GM12878 (cell line): ENCODE measurements at regions not wholly inside any gene's neighbourhood (a gene's known extent, or its start where the extent isn't known, plus 50 kb on each side); places are given as distances from the start of the nearest gene placed in this dataset.

ENCODE experiments used
- ATAC-seq: fragments of 200-7000 bp; cut with Tn5 transposase; 3 replicates; pipeline ENCODE4 v1.9.1; 2020; ENCODE audit warnings: mild to moderate bottlenecking, moderate library complexity
- BruUV-seq: library from RNA; stranded (reverse); fragments of 400-500 nt; replicated peaks from 2 replicates; lab custom pipeline; 2021; lab: Mats Ljungman, UMichigan
- CTCF ChIA-PET: fragments of 300-600 bp; sonication (Branson Sonifier 250); formaldehyde crosslinking; extraction: SDS; loops from one replicate; lab custom pipeline; 2021; ENCODE audit warnings: inconsistent platforms; lab: Yijun Ruan, JAX
- POLR2A ChIA-PET: fragments of 350-600 bp; formaldehyde crosslinking; extraction: SDS; loops from one replicate; lab custom pipeline; 2021; ENCODE audit warnings: inconsistent platforms; lab: Charles Lee
- RAD21 ChIA-PET: fragments of 300-600 bp; sonication (Branson Sonifier 250); formaldehyde crosslinking; loops from one replicate; lab custom pipeline; 2023; ENCODE audit warnings: antibody characterized with exemption; ENCODE audit not compliant: unreplicated experiment; lab: Charles Lee
- SMC1A ChIA-PET: fragments of 300-600 bp; sonication (Branson Sonifier 250); formaldehyde crosslinking; loops from one replicate; lab custom pipeline; 2023; ENCODE audit not compliant: unreplicated experiment, uncharacterized antibody; lab: Charles Lee
- DNase-seq: peaks from one replicate; pipeline ENCODE4 v3.0.0-alpha.2; 2011; ENCODE audit warnings: low read depth, low spot score
- FAIRE-seq: peaks from 3 replicates; lab custom pipeline; 2011; peaks lifted over from hg19 to GRCh38; lab: Jason Lieb, UNC
- H2AFZ ChIP-seq: 2 replicates; pipeline ENCODE4 v1.6.0; 2011; ENCODE audit warnings: low read depth, low read length, control low read depth; ENCODE audit not compliant: control insufficient read depth
- H3K27ac ChIP-seq: 2 replicates; pipeline ENCODE4 v1.5.1; 2011; ENCODE audit warnings: control low read depth; ENCODE audit not compliant: control insufficient read depth, insufficient read depth
- H3K27me3 ChIP-seq, 2 experiments: replicated peaks in 1 of 2; 2 replicates each; pipeline versions ENCODE4 v1.6.0 to v1.6.1; 2011; ENCODE audit warnings: low read length in 1 of 2; ENCODE audit not compliant: control insufficient read depth in 2 of 2, insufficient read depth in 2 of 2
- H3K36me3 ChIP-seq, 2 experiments: 2 replicates each; pipeline ENCODE4 v1.5.1; 2011; ENCODE audit warnings: low read length in 1 of 2; ENCODE audit not compliant: control insufficient read depth in 2 of 2, insufficient read depth in 2 of 2
- H3K4me1 ChIP-seq: 2 replicates; pipeline ENCODE4 v1.6.1; 2011; ENCODE audit warnings: mild to moderate bottlenecking, low read length, moderate library complexity, mixed read lengths; ENCODE audit not compliant: control insufficient read depth, insufficient read depth
- H3K4me2 ChIP-seq: 2 replicates; pipeline ENCODE4 v1.6.0; 2011; ENCODE audit warnings: control low read depth; ENCODE audit not compliant: control insufficient read depth, insufficient read depth
- H3K4me3 ChIP-seq: fragments of 200-600 bp; sonication (generic); 2 replicates; pipeline ENCODE4 v1.5.1; 2016
- H3K79me2 ChIP-seq: 2 replicates; pipeline ENCODE4 v1.6.0; 2011; ENCODE audit warnings: low read length; ENCODE audit not compliant: control insufficient read depth, insufficient read depth
- H3K9ac ChIP-seq: 2 replicates; pipeline ENCODE4 v1.8.0; 2011; ENCODE audit warnings: low read length, control low read depth, mixed read lengths; ENCODE audit not compliant: control insufficient read depth, insufficient read depth
- H3K9me3 ChIP-seq: replicated peaks from 3 replicates; pipeline ENCODE4 v1.5.1; 2011; ENCODE audit warnings: mild to moderate bottlenecking, low read length; ENCODE audit not compliant: control insufficient read depth, insufficient read depth
- H4K20me1 ChIP-seq: 2 replicates; pipeline ENCODE4 v1.6.0; 2011; ENCODE audit not compliant: control insufficient read depth, insufficient read depth
- FOXM1 ChIP-seq: IDR thresholded peaks from 2 replicates; pipeline ENCODE4 v1.6.1; 2012; ENCODE audit warnings: low read depth, mild to moderate bottlenecking, inconsistent platforms, low read length, moderate library complexity
- HDAC6 ChIP-seq: fragments of 200-600 bp; sonication (generic); IDR thresholded peaks from one replicate; pipeline ENCODE4 v1.8.0; 2017; ENCODE audit warnings: antibody characterized with exemption; ENCODE audit not compliant: unreplicated experiment
- HSF1 ChIP-seq: fragments of 150-350 bp; IDR thresholded peaks from 2 replicates; pipeline ENCODE4 v1.6.1; 2014; ENCODE audit warnings: mild to moderate bottlenecking, low read depth, low read length
- IKZF2 ChIP-seq, 2 experiments: fragments of 450-650 bp; IDR thresholded peaks; 2 replicates each; pipeline ENCODE4 v1.6.1; 2017; ENCODE audit warnings: mild to moderate bottlenecking in 2 of 2, moderate library complexity in 2 of 2
- RELA ChIP-seq: fragments of 450-650 bp; IDR thresholded peaks from 2 replicates; pipeline ENCODE4 v1.8.0; 2014; ENCODE audit warnings: borderline replicate concordance; ENCODE audit not compliant: partially characterized antibody
- SMAD5 ChIP-seq: IDR thresholded peaks from 2 replicates; pipeline ENCODE4 v1.6.1; 2016; ENCODE audit warnings: antibody characterized with exemption, low read depth
- STAT3 ChIP-seq: IDR thresholded peaks from 2 replicates; pipeline ENCODE4 v1.6.1; 2011; ENCODE audit warnings: low read depth, low read length, improper control_type of control experiment
- SUPT20H ChIP-seq: IDR thresholded peaks from 2 replicates; pipeline ENCODE4 v1.6.1; 2011; ENCODE audit warnings: low read depth, mild to moderate bottlenecking, low read length, moderate library complexity, borderline replicate concordance; ENCODE audit not compliant: control insufficient read depth
- ZNF384 ChIP-seq: IDR thresholded peaks from 2 replicates; pipeline ENCODE4 v1.6.1; 2012; ENCODE audit warnings: low read depth, mild to moderate bottlenecking, low read length, improper control_type of control experiment, borderline replicate concordance
- WGBS: methylation state at CpG from one replicate; pipeline ENCODE4 v1.1.6; 2016; ENCODE audit warnings: low lambda C conversion rate; ENCODE audit not compliant: insufficient replicate concordance, insufficient coverage; ENCODE audit errors: missing lambda C conversion rate; 5-methylcytosine and 5-hydroxymethylcytosine counted together
- in situ Hi-C: fragments of 300-500 bp; cut with MboI; formaldehyde crosslinking; loops from 9 replicates; pipeline ENCODE4 v1.14.3; 2018; ENCODE audit warnings: mixed read lengths
- intact Hi-C: fragments of 100-400 bp; cut with micrococcal nuclease; formaldehyde crosslinking; loops from one replicate; pipeline ENCODE4 v1.14.2; 2022; ENCODE audit not compliant: unreplicated experiment
- TF ChIP-seq, protein P1 (sequence below): fragments of 450-650 bp; formaldehyde crosslinking; IDR thresholded peaks from 2 replicates; pipeline ENCODE4 v1.4.0; 2020; ENCODE audit warnings: mild to moderate bottlenecking, moderate library complexity
- TF ChIP-seq, protein P2 (sequence below): fragments of 450-650 bp; IDR thresholded peaks from 2 replicates; pipeline ENCODE4 v1.6.1; 2017; ENCODE audit warnings: mild to moderate bottlenecking, low read depth, inconsistent platforms; ENCODE audit not compliant: poor library complexity, severe bottlenecking

DNA sequence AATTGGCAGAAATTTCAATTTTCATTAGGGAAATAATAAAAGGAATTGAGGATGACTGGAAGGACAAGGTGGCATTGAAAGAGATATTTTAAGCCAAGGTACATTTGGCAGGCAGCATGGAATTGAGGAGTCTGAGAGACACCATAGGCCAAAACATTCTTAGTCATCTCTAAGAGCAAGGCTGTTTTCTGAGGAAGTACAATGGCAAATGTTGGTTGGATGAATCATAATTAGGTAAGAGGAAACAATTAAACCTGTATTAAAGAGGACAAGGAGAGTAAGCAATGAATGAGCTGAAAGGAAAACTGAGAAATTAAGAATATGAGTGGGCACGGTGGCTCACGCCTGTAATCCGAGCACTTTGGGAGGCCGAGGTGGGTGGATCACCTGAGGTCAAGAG lies 86.3 kb downstream of the MRPL32 start (continued):
- TF ChIP-seq, protein P1, sequence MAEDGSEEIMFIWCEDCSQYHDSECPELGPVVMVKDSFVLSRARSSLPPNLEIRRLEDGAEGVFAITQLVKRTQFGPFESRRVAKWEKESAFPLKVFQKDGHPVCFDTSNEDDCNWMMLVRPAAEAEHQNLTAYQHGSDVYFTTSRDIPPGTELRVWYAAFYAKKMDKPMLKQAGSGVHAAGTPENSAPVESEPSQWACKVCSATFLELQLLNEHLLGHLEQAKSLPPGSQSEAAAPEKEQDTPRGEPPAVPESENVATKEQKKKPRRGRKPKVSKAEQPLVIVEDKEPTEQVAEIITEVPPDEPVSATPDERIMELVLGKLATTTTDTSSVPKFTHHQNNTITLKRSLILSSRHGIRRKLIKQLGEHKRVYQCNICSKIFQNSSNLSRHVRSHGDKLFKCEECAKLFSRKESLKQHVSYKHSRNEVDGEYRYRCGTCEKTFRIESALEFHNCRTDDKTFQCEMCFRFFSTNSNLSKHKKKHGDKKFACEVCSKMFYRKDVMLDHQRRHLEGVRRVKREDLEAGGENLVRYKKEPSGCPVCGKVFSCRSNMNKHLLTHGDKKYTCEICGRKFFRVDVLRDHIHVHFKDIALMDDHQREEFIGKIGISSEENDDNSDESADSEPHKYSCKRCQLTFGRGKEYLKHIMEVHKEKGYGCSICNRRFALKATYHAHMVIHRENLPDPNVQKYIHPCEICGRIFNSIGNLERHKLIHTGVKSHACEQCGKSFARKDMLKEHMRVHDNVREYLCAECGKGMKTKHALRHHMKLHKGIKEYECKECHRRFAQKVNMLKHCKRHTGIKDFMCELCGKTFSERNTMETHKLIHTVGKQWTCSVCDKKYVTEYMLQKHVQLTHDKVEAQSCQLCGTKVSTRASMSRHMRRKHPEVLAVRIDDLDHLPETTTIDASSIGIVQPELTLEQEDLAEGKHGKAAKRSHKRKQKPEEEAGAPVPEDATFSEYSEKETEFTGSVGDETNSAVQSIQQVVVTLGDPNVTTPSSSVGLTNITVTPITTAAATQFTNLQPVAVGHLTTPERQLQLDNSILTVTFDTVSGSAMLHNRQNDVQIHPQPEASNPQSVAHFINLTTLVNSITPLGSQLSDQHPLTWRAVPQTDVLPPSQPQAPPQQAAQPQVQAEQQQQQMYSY (CRISPR knock-in tag): no peak
- TF ChIP-seq FOXM1 (no peak), STAT3 (no peak), SUPT20H (no peak)
- TF ChIP-seq, all 136 proteins: peak for 0

DNA sequence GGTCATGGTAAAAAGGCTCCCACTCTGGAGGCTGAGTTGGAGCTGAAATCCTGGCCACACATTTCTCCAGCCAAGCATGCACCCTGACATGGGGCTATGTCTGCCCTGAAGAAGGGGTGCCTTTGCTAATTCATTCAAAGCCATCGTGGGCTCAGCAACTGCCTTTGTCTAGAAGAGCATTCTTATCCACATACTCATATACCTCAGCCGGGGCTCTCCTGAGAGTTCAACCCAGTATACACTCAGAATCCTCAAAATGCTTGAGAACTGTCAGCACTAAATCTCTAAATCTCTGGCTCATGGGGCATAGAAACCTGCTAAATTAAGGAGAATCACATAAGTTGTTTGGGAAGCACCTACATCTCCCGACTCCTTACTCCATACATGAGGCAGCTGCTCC lies 89.3 kb downstream of the MRPL32 start:
- 31% methylated on average over 3 of the region's 3 CpGs for WGBS
- TF ChIP-seq, protein P2, sequence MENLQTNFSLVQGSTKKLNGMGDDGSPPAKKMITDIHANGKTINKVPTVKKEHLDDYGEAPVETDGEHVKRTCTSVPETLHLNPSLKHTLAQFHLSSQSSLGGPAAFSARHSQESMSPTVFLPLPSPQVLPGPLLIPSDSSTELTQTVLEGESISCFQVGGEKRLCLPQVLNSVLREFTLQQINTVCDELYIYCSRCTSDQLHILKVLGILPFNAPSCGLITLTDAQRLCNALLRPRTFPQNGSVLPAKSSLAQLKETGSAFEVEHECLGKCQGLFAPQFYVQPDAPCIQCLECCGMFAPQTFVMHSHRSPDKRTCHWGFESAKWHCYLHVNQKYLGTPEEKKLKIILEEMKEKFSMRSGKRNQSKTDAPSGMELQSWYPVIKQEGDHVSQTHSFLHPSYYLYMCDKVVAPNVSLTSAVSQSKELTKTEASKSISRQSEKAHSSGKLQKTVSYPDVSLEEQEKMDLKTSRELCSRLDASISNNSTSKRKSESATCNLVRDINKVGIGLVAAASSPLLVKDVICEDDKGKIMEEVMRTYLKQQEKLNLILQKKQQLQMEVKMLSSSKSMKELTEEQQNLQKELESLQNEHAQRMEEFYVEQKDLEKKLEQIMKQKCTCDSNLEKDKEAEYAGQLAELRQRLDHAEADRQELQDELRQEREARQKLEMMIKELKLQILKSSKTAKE: no peak
- TF ChIP-seq HSF1 (no peak), ZNF384 (no peak), SMAD5 (no peak), IKZF2 (IDR thresholded peaks at IDR 0.05) (no peak), HDAC6 (no peak), RELA (no peak)

More for the DNA sequence above, 89.3 kb downstream of the MRPL32 start:
- POLR2A ChIA-PET: no interaction called here
- H3K27ac ChIP-seq: no peak overlapping the region
- intact Hi-C loops (no loop called here), in situ Hi-C loops (no loop called here)
- H3K9me3 ChIP-seq: no peaks in the 10 kb centered on the region
- RAD21 ChIA-PET: no interaction called here
- FAIRE-seq: no peak
- H3K36me3 ChIP-seq: no peaks in the 10 kb centered on the region
- H3K9ac ChIP-seq: no peak overlapping the region
- ATAC-seq: no peak
- no peaks in the 10 kb centered on the region for H3K79me2 ChIP-seq
- H3K4me3 ChIP-seq: no peak overlapping the region
- SMC1A ChIA-PET: interaction anchor here (1.4 kb wide), 1 partner anchor 51 kb away, joined by 3 read pairs; no protein-coding TSS in a partner anchor
- H3K4me2 ChIP-seq: no peak overlapping the region
- no peaks in the 10 kb centered on the region for H3K27me3 ChIP-seq
- H4K20me1 ChIP-seq: no peaks in the 10 kb centered on the region
- H3K4me1 ChIP-seq: no peaks in the 10 kb centered on the region
- DNase-seq: no peak
- BruUV-seq: no TSS peak
- CTCF ChIA-PET: no interaction called here
- no peak overlapping the region for H2AFZ ChIP-seq
